ENCODE measurements at regions not wholly inside any gene's neighbourhood (a gene's known extent, or its start where the extent isn't known, plus 50 kb on each side); places are given as distances from the start of the nearest gene placed in this dataset.
A peak's percentile ranks its signal among the peaks of the same experiment; 100 is the strongest.

GRCh38 chr1:231093156-231093922, 53.3 kb upstream of the FAM89A start (continued):
- TF ChIP-seq IRF1 (CRISPR knock-in tag; IDR thresholded peaks at IDR 0.05; ENCODE audit: borderline replicate concordance) (no peak), ZC3H11A (IDR thresholded peaks at IDR 0.05; ENCODE audit: low read depth, low read length) (no peak), REST (IDR thresholded peaks at IDR 0.05; ENCODE audit: borderline replicate concordance) (peak; percentile 86), REST (CRISPR knock-in tag; IDR thresholded peaks at IDR 0.05; ENCODE audit: low read depth) (no peak), ZNF740 (CRISPR knock-in tag; IDR thresholded peaks at IDR 0.05) (no peak), ZNF740 (tag; IDR thresholded peaks at IDR 0.05) (no peak), DACH1 (IDR thresholded peaks at IDR 0.05; ENCODE audit: partially characterized antibody) (no peak), NFE2 (IDR thresholded peaks at IDR 0.05; ENCODE audit: low read depth) (no peak), GABPB1 (CRISPR knock-in tag; IDR thresholded peaks at IDR 0.05) (no peak), ZNF551 (CRISPR knock-in tag; IDR thresholded peaks at IDR 0.05) (no peak), RHOXF2B (CRISPR knock-in tag; conservative IDR thresholded peaks at IDR 0.05) (no peak), NFRKB (IDR thresholded peaks at IDR 0.05; ENCODE audit: low read depth) (no peak), MYNN (IDR thresholded peaks at IDR 0.05) (no peak), MYNN (CRISPR knock-in tag; IDR thresholded peaks at IDR 0.05) (no peak), HDAC6 (IDR thresholded peaks at IDR 0.05; ENCODE audit: low read depth, low read length) (no peak), NR2F6 (CRISPR knock-in tag; IDR thresholded peaks at IDR 0.05) (no peak), IFI16 (CRISPR knock-in tag; IDR thresholded peaks at IDR 0.05) (no peak), U2AF1 (optimal IDR thresholded peaks at IDR 0.05; ENCODE audit: low read depth, low read length) (no peak), RBM14 (IDR thresholded peaks at IDR 0.05; ENCODE audit: borderline replicate concordance, insufficient read depth, low read depth, low read length) (no peak), GABPA (tag; conservative IDR thresholded peaks at IDR 0.05; ENCODE audit: low read depth) (no peak), XRCC5 (IDR thresholded peaks at IDR 0.05; ENCODE audit: low read depth, low read length) (no peak)

Data from K562 (cell line).